Mesothelial cell of epicardium (in vitro differentiated cells): ENCODE measurements at regions not wholly inside any gene's neighbourhood (a gene's known extent, or its start where the extent isn't known, plus 50 kb on each side); places are given as distances from the start of the nearest gene placed in this dataset.

Experiments
- DNase-seq, 2 experiments: peaks; one replicate each; pipeline ENCODE4 v3.0.0; 2021; ENCODE audit warnings: low spot score in 2 of 2; ENCODE audit not compliant: unreplicated experiment in 2 of 2
- H3K27ac Mint-ChIP-seq: 2 replicates; pipeline ENCODE4 v1.8.0; 2021; ENCODE audit warnings: mixed read lengths
- H3K27me3 Mint-ChIP-seq: 2 replicates; pipeline ENCODE4 v1.8.0; 2021; ENCODE audit warnings: low read depth, mixed read lengths
- H3K36me3 Mint-ChIP-seq: 2 replicates; pipeline ENCODE4 v1.8.0; 2021; ENCODE audit warnings: mixed read lengths
- H3K4me1 Mint-ChIP-seq: 2 replicates; pipeline ENCODE4 v1.8.0; 2021; ENCODE audit warnings: mixed read lengths
- H3K4me3 Mint-ChIP-seq: 2 replicates; pipeline ENCODE4 v1.8.0; 2021; ENCODE audit warnings: mild to moderate bottlenecking, moderate library complexity, mixed read lengths
- H3K9me3 Mint-ChIP-seq: 2 replicates; pipeline ENCODE4 v1.8.0; 2021; ENCODE audit warnings: mixed read lengths
- CTCF ChIP-seq: fragments of 200-600 bp; sonication (generic); IDR thresholded peaks from one replicate; pipeline ENCODE4 v1.5.0; 2021; ENCODE audit warnings: antibody characterized with exemption; ENCODE audit not compliant: unreplicated experiment

DNA sequence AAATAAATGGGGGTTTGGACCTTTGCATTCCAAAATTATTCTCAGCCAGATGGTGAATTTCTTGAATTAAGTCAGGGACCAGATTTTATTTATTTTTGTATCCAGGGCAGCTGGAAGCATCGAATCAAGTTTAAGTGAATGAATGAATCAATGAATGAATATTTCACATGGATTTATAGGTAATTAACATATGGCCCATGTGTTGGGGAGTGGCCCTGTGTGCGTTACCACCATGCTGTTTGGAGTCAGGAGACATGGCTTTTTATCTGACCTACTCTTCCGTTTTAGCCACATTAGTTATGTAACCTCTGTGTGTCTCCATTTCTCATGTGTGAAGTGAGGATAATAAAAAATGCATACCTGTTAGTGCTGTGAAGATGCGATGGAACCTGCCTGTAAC is 213.5 kb downstream of the CDH26 start:
- DNase-seq, result no peak
- no peak for TF ChIP-seq CTCF
- no peaks in the 10 kb centered on the region for H3K4me1 Mint-ChIP-seq
- peaks cover 7% of the 10 kb centered on the region for H3K9me3 Mint-ChIP-seq
- peaks cover 5% of the 10 kb centered on the region for H3K27me3 Mint-ChIP-seq
- no peak overlapping the region for H3K27ac Mint-ChIP-seq
- H3K4me3 Mint-ChIP-seq, result no peak overlapping the region
- no peaks in the 10 kb centered on the region for H3K36me3 Mint-ChIP-seq

DNA sequence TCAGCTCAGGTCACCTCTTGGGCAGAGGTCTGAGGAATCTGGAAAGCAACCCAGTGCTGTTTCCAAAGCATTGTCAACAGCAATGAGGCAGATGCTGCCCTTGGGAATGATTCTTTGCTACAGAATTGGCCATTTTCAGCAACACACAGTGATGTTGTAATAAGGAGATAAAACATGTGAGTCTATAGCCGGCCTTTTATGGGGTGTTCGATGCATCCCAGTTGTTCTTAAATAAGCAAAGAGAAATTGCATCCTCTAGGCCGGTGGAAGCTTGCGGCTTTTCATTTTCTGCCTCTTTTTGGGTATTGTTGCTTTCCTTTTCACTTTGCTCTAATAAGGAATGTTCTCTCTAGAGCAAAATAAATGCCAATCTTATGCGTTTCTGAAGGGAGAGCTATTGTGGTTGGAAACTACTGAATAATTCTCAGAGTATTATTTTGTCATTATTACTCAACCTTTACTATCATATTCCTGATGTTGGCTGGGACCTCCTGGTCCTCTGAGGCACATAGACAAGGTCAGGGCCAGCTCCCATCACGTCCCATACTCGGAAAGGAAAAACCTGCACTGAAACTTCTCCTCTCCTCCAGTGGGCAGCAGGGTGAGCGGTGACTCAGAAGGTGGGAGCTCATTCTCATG is 214.2 kb downstream of the CDH26 start:
- Mint-ChIP-seq H3K36me3 (no peaks in the 10 kb centered on the region), H3K27me3 (peaks cover 3% of the 10 kb centered on the region), H3K4me3 (no peak overlapping the region), H3K4me1 (no peaks in the 10 kb centered on the region), H3K27ac (no peak overlapping the region), H3K9me3 (peaks cover 7% of the 10 kb centered on the region)
- TF ChIP-seq CTCF, result no peak
- no peak for DNase-seq

DNA sequence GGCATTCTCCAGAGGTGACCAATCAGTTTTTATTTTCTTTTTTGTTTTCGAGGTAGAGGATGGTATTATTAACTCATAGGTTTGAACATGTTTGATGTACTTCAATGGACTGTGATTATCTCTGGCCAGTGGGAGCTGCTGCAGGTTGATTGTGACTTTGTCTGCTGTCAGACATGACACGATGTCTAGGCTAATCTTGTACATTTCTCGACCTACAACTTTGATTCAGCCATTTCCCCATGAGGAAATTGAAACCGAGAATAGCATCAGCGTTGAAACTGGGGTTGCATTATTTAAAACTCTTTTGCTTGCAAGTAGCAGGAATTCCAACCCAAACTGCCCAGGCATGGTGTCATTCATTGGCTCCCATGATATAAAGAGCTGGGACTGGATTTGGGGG is 218.9 kb downstream of the CDH26 start:
- TF ChIP-seq CTCF, result no peak
- DNase-seq, result no peak
- Mint-ChIP-seq H3K36me3 (no peaks in the 10 kb centered on the region), H3K9me3 (peaks cover 7% of the 10 kb centered on the region), H3K27me3 (peaks cover 9% of the 10 kb centered on the region), H3K4me1 (no peaks in the 10 kb centered on the region), H3K4me3 (no peak overlapping the region), H3K27ac (no peak overlapping the region)

GRCh38 chr20:60180986-60181385 is 222.8 kb downstream of the CDH26 start:
- H3K9me3 Mint-ChIP-seq, result peaks cover 13% of the 10 kb centered on the region
- peaks cover 12% of the 10 kb centered on the region for H3K27me3 Mint-ChIP-seq
- H3K27ac Mint-ChIP-seq, result no peak overlapping the region
- no peaks in the 10 kb centered on the region for H3K36me3 Mint-ChIP-seq
- no peak overlapping the region for H3K4me3 Mint-ChIP-seq
- DNase-seq, result no peak
- TF ChIP-seq CTCF, result no peak
- H3K4me1 Mint-ChIP-seq, result no peaks in the 10 kb centered on the region

DNA sequence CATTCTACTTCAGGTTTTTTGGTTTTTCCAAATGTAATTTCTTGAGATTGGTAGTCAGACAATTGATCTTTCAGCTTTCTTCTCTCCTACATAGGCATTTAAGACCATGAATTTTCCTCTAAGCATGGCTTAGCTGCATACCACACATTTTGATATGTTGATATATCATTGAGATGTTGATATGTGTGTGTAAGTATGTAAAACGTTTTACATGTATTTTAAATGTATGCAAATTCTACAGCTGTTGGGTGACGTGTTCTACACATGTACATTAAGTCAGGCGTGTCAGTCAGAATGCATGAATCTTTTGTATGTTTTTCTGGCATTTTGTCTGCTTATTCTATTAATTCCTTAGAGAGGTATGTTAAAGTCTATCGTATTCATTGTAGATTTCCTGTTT is 228.2 kb downstream of the CDH26 start:
- H3K27me3 Mint-ChIP-seq, result peaks cover 14% of the 10 kb centered on the region

More for the DNA sequence above, 228.2 kb downstream of the CDH26 start:
- Mint-ChIP-seq H3K4me3 (no peak overlapping the region), H3K9me3 (peaks cover 19% of the 10 kb centered on the region), H3K4me1 (no peaks in the 10 kb centered on the region), H3K36me3 (no peaks in the 10 kb centered on the region), H3K27ac (no peak overlapping the region)
- no peak for DNase-seq
- TF ChIP-seq CTCF, result no peak
